Suprapubic skin (tissue), 4 donors: ENCODE measurements at regions not wholly inside any gene's neighbourhood (a gene's known extent, or its start where the extent isn't known, plus 50 kb on each side); places are given as distances from the start of the nearest gene placed in this dataset.

Experiments
- CTCF ChIP-seq, 2 donors: fragments of 200-600 bp in 1 of 2; fragments of 450-650 bp in 1 of 2; sonication (generic) in 1 of 2; IDR thresholded peaks; one replicate each; pipeline ENCODE4 v1.5.1; 2016 to 2019; ENCODE audit warnings: antibody characterized with exemption in 2 of 2, mild to moderate bottlenecking in 1 of 2, moderate library complexity in 1 of 2
- EP300 ChIP-seq: sonication (generic); formaldehyde crosslinking; IDR thresholded peaks from one replicate; pipeline ENCODE4 v1.6.1; 2017; ENCODE audit warnings: antibody characterized with exemption
- POLR2A ChIP-seq, 2 donors: fragments of 450-650 bp; IDR thresholded peaks; one replicate each; pipeline ENCODE4 v1.6.1; 2017; ENCODE audit warnings: antibody characterized with exemption in 2 of 2, mild to moderate bottlenecking in 2 of 2, moderate library complexity in 2 of 2
- POLR2AphosphoS5 ChIP-seq, 3 donors: sonication (generic); formaldehyde crosslinking; IDR thresholded peaks; one replicate each; pipeline ENCODE4 v1.6.1; 2017; ENCODE audit warnings: antibody characterized with exemption in 3 of 3

GRCh38 chr3:72296477-72297111 lies 511.6 kb upstream of the PROK2 start:
- no peak for TF ChIP-seq CTCF (IDR thresholded peaks at IDR 0.05)
- no peak for TF ChIP-seq POLR2A (IDR thresholded peaks at IDR 0.05)
- no peak for TF ChIP-seq POLR2AphosphoS5 (IDR thresholded peaks at IDR 0.05)
- no peak for TF ChIP-seq EP300
